Activated CD4-positive, alpha-beta T cell treated with anti-CD3 and anti-CD28 coated beads, Interleukin-10, Interleukin-2, amounts not matched to agents 100 ng/mL and 50 ng/mL, durations not matched to agents 16 hours and 8 hours (primary cell): ENCODE measurements at regions not wholly inside any gene's neighbourhood (a gene's known extent, or its start where the extent isn't known, plus 50 kb on each side); places are given as distances from the start of the nearest gene placed in this dataset.
"Not testable (repeated sequence)": the region's sequence is repeated elsewhere in the genome, so short reads cannot be mapped to it uniquely, and the experiment has no call there.

Experiments used
- DNase-seq: peaks from one replicate; pipeline ENCODE4 v3.0.0-alpha.2; 2020

DNA sequence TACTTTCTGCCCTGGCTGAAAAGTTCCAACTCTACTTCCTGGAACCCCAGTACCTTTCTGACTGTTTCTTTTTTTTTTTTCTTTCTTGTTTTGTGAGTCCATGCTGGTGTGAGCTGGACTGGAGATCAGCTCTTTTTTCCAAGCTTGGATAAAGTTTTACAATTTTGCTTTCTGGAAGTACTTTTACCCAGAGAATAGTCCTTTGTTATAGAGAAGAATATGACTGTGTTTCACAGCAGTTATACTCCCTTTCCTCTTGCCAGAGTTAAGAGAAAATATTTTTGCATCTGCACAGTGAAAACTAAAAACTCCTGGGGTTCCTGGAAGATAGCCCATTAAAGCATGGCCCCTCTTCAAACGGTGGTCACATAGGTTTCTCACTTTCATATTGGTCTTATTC is 1100.6 kb downstream of the OTOL1 start:
- no peak for DNase-seq

DNA sequence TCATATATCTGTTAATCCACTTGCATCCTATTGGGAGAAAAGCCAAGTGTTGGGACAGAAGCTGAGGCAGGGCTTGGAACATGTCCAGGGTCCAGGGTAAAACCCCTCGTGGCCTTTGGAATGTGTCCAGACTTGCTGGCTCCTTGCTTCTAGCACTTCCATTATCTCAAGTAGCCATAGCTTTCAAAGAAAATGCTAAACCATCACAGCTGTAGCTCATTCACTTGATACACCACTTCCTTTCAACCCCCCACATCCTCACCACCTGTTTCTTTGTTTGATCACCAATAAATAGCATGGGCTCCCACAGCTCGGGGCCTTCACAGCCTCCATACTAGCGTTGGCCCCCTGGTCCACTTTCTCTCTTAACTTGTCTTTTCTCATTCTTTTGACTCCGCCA is 1101.9 kb downstream of the OTOL1 start:
- DNase-seq: not testable (repeated sequence)

DNA sequence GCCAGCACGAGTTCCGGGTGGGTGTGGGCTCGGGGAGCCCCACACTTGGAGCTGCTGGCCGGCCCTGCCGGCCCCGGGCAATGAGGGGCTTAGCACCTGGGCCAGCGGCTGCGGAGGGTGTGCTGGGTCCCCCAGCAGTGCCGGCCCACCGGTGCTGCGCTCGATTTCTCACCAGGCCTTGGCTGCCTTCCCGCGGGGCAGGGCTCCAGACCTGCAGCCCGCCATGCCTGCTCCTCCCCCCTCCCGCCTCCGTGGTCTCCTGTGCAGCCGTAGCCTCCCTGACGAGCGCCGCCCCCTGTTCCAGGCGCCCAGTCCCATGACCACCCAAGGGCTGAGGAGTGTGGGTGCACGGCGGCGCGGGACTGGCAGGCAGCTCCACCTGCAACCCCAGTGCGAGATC is 1103.1 kb downstream of the OTOL1 start:
- not testable (repeated sequence) for DNase-seq

DNA sequence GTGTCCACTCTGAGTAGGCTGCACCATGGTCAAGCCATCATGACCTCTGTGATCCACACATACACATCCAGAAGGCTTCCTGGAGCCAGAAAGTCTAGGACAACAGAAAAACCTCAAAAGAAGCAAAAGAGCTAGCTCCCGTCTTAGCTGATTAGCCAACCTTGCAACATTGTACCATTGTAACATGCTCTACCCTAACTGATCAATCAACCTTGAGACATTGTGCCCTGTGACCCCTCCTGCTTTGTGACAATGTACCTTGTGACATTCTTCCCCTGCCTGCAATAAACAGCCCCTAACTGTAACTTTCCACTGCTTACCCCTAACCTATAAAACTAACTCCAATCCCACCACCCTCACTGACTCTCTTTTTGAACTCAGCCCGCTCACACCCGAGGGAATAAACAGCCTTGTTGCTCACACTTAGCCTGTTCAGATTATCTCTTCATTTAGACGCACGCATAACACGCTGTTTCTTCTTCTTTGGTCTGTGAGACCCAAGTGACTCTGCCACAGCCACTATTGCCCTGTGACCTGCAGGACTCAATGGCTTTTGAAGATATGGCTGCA is 1104.6 kb downstream of the OTOL1 start:
- DNase-seq: no peak

DNA sequence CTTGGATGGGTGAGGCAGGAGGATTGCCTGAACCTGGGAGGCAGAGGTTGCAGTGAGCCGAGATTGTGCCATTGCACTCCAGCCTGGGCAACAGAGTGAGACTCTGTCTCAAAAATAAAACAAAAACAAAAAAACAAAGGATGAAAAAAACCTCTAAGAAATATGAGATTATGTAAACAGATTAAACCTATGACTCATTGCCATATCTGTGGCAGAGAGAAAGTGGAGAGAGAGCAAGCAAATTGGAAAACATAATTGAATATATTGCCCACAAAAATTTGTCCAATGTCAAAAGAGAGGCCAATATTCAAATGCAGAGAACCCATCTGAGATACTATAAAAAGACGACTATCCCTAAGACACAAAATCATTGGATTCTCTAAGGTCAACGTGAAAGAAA is 1106.0 kb downstream of the OTOL1 start:
- DNase-seq: no peak

DNA sequence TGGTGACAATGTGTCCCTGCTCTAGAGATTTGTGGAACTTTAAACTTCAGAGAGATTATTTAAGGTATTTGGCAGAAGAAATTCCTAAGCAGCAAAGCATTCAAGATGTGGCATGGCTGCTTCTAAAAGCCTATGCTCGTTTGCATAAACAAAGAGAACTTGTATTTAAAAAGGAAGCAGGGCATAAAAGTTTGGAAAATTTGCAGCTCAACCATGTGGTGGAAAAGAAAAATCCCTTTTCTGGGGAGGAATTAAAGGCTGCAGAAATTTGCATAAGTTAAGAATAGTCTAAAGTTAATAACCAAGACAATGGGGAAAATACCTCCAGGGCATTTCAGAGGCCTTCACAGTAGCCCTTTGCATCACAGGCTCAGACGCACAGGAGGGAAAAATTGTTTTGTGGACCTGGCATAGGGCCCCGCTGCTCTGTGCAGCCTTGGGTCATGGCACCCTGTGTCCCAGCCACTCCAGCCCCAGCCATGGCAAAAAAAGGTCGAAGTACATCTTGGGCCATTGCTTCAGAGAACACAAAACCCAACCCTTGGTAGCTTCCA is 1109.1 kb downstream of the OTOL1 start:
- no peak for DNase-seq

DNA sequence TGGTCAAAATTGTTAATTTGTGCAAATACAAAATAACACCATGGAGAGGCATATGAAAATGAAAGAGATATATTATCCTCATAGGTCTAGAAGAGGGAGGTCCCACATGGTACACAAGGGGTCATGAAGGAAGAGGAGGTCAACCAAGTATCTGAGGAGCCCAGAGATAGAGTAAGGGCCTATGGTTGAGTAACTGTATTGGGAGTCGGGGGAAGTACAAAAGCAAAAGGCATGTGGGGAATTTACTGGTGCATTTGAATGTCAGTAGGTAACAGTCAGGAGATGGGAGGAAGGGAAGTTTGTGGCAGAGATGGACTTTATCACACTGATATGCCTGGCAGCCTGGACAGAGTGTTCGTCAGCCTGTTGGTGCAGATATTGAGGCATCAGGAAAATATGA is 1113.7 kb downstream of the OTOL1 start:
- DNase-seq: no peak

DNA sequence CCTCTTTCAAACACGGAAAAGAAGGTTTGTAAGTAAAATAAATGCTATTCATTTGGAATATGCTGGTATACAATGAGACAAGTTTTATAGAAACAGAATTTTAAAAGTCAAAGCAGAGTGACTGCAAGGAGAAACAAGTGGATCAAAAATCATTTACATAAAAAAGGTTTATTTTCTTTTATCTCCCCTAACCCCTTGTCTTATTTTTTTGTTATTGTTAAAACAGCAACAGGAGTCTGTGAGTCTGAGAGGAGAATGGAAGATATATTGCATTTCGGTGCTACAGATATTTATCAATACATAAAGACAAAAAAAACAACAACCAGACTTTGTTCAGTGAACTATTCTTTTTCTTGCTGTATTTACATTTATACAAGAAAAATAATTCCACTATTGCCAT is 1116.4 kb downstream of the OTOL1 start:
- no peak for DNase-seq

DNA sequence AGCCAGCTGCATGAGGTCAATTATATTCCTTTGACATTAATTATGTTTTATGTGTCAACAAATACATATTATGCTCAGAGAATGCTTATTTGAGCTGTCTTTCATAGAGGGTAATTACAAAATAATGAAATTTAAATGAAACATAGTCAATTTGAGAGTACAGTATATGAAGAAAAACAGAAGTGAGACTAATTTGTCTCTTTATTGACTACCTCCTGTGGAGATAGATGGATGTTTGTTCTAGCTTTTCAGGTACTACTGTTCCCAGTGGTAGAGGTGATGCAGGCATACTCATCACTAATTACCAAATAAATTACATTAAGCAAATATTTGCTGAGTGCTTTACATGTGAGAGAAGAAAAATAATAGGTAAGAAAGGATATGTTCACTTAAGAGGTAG is 1129.6 kb downstream of the OTOL1 start:
- no peak for DNase-seq

DNA sequence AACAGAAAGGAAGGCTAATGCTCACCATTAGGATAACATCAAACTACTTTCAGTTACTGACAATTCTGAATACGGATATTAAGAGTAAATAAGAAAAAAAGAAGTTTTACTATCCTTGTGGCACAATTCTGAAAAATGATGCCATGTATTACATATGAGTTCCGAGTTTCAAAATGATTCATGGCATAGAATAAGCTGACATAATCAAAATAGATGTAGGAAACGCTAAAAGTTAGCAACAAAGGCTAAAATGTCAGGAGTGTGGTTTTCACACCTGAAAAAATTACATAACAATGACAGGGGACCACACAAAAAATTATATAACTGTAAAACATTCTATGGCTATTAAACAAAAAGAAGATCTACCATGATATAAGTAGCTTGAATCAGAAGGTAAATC is 1131.9 kb downstream of the OTOL1 start:
- DNase-seq: no peak

DNA sequence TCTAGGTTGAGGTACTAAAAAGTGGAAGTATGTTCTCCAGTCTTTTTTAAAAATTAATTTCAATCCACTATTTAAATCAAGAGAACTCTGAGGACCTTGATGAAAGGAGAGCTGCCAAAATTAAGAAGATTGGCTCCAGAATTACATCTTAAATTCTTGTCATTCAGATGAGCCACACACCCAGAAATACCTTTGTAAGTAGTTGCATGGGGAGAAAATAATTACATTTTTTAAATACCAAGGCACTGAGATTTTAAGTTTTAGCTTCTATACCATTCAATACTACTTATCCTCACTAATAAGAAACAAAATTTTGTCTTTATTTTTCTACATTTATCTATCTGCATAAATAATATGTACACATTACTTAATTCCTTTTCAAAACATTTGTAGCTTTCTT is 1132.8 kb downstream of the OTOL1 start:
- no peak for DNase-seq

DNA sequence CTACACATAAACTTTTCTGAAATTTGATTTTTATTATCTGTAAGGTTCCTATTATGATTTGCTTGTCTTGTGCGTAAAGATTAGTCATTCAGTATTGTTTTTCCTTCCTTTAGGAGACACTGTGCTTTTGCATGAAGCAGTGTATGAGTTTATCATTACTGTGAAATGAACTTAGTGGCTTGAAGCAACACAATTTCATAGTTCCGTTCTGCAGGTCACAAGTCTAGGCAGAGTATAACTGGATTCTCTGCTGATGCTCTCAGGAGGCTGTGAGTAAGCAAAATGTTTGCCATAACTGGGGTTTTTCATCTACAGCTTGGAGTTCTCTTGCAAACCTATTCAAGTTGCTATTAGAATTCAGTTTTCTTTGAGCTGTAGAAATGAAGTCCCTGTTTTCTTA is 1136.1 kb downstream of the OTOL1 start:
- no peak for DNase-seq

DNA sequence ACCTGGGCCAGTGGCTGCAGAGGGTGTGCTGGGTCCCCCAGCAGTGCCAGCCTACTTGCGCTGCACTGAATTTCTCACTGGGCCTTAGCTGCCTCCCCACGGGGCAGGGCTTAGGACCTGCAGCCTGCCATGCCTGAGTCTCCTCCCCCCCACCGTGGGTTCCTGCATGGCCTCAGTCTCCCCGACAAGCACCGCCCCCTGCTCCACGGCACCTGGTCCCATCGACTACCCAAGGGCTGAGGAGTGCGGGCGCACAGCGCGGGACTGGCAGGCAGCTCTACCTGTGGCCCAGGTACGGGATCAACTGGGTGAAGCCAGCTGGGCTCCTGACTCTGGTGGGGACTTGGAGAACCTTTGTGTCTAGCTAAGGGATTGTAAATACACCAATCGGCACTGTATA is 1143.6 kb downstream of the OTOL1 start:
- not testable (repeated sequence) for DNase-seq

DNA sequence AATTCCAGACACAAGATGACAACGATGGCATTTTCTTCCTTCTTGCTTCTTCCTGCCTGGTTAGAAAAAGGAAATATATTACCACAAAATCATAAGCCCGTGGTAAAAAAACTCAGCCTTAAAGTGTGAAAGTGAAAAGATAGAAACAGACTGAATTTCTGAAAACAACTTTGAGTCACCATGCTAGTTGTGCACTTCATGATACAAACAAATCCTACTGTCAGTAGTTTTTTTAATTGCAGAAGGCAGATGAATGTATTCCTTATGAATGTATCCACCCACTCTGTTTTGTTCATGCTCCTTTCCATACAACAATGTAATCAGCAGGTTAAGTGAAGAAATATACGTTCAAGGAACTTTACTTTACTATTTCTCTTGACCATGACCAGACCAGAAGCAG is 1144.7 kb downstream of the OTOL1 start:
- DNase-seq: no peak

DNA sequence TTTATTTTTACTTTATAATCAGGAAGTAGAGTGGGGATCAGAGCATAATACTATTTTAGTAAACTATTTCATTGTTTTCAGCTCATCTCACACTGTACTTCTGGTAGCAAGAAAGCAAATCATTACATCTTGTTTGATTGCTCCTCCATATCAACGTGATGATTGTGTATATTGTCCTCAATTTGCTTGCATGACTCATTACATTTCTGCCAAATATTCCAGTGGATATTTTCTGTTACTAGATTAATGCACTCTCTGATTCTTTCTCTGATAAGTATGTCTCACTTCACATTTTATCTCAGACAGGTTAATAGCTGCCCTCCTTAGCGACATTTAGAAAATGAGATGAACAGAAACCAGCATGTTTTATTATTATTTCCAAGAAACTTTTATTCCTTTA is 1145.3 kb downstream of the OTOL1 start:
- DNase-seq: no peak

DNA sequence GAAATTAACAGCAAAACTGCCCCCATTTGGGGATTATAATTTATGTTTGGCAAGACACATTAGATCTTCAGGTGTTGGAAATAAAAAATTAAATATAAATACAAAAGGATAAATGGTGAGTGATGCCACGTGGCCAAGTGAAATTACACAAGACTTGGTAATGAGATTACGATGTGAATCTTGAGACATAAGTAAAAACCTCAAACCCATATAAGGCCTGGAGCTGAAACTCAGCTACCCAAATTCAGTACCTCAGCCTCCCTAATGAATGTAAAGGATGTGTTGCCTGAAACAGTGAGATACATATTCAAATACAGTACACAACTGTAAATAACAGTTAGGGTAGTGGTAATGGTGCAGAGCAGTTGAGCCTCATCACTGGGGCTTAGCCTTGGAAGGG is 1146.6 kb downstream of the OTOL1 start:
- no peak for DNase-seq

DNA sequence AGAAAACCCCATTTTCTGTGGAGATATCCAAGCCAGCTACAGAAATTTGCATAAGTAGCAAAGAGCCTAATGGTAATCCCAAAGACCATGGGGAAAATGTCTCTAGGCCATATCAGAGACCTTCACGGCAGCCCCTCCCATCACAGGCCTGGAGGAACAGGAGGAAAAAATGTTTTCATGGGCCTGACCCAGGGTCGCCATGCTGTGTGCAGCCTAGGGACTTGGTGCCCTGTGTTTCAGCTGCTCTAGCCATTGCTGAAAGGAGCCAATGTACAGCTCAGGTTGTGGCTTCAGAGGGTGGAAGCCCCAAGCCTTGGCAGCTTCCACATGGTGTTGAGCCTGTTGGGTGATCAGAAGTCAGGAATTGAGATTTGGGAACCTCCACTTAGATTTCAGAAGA is 1150.7 kb downstream of the OTOL1 start:
- DNase-seq: no peak

DNA sequence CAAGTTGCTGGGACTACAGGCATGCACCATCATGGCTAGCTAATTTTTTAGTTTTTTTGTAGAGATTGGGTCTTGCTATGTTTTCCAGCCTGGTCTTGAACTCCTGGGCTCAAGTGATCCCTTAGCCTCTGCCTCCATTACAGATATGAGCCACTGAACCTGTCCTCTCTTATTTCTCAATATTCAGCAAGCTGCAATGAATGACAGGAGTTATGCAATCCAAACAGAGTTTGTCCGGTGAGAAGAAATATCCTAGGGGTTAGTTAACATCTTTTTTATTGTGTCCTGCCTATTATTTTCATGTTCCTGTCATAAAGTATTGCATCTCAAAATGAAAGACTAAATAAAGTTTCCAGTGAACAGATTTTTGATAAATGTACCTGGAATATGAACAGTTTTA is 1161.4 kb downstream of the OTOL1 start:
- no peak for DNase-seq

DNA sequence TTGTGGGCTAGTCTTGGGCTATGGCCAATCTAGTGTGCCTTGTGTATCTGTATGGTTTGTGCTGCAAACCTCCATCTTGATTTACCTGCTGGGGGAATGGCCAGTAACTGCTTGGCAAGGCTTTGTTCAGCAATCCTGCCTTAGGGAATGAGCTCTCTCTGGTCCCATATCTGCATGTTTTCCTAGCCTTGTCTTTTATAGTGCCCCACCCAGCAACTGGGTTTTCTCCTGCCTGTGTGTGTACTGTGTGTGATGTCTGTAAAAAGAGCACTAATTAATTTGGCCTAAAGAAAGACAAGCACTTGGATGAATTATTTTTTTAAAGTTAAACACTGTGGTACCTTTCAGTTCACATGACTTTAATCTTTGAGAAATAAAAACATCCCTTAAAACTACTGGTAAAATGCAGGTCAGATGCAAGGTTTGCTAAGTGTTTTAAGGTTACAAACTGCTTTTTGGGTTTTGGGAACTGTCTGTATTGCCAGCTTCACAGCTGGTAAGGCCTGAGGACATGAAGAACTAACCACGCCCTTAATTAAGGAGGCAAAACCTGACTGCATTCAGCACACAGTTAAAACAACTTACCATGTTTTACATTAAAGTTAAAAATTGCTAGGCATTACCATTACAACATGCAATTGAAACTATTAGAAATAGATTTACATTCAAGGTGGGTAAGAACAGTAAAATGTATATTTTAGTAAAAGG is 1169.2 kb downstream of the OTOL1 start:
- DNase-seq: no peak

DNA sequence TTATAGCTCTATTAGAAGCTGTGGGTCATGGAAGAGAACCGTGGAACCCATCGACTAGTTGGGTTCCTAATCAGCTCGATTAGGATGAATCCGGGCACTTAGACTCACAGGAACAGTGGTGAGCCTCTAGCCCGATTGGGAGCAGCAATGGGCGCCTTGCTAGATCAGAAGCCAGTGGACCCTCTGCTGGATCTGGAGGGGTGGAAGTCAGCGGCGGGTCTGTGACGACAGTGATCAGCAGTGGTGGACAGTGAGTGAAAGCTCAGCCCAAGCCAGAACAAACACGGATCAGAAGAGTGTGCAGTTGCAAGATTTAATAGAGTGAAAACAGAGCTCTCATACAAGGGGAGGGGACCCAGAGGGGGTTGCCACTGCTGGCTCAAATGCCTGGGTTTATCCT is 1170.2 kb downstream of the OTOL1 start:
- DNase-seq: no peak

DNA sequence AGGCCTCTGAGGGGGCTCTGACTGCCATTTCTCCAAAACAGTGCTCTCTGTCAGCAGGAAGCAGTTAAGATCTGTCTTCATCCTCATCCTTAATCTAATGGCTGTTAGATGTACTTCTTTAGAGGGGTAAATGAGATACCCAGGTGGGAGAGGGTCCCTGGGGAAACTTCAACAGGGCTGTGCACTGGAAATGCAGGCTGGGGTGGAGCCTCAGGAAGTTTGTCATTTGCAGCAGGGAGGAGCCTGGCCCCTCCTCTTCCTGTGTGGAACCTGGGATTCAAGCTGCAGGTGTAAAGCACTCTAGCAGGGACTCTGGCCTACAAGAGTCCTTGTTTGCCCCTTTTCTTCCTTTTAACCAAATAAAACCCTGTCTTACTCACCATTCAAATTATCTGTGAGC is 1173.6 kb downstream of the OTOL1 start:
- no peak for DNase-seq

DNA sequence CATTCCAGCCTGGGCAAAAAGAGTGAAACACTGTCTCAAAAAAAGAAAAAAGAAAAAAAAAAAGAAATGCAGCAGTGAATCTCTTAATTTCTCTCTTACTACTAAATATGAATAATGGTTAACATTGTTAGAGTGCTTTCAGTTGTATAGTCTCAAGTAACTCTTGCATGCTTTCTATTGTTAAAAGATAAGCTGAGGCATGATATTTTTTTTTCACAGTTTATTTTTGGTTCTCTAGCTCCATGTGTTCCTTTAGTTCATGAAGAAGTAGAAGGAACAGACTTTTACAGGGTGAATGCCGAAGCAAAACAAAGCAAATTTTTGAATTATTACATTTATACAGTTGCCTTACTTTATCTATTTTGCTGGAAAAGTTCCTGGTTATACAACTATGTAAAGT is 1180.9 kb downstream of the OTOL1 start:
- DNase-seq: no peak

DNA sequence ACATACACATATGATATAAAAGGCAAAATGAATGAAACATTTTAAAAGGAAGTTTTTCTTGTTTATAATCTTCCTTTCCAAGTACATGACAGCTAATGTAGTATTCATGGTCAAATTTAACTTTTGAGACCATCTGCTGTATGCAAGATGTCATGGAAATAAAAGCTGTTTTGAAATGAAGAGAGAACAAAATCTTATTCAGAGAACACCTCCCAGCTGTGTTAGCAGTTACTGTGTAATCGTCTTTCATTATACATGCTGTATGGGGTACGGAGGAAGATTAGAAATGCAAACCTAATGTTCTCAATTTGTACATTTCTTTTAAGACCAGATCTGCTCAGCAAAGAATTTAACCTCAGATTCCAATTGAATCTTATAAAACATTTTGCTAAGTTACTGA is 1182.3 kb downstream of the OTOL1 start:
- DNase-seq: no peak

DNA sequence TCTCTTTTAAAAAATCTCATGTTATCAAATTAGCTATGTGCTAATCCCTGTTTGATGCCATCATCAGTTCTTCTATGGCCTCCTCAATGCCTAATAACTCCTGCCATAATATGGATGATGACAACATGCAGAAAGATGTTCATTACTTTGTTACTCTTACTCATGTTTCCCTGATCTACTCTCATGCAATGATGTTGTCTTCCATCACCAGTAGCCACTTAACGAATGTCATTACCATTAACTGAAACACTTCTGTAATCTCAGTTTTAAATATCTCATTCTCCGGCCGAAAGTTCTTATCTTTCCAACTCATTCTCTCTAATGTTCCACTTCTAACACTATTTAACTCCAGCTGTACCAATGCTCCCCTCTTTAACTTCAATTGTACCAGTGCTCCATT is 1187.7 kb downstream of the OTOL1 start:
- no peak for DNase-seq

DNA sequence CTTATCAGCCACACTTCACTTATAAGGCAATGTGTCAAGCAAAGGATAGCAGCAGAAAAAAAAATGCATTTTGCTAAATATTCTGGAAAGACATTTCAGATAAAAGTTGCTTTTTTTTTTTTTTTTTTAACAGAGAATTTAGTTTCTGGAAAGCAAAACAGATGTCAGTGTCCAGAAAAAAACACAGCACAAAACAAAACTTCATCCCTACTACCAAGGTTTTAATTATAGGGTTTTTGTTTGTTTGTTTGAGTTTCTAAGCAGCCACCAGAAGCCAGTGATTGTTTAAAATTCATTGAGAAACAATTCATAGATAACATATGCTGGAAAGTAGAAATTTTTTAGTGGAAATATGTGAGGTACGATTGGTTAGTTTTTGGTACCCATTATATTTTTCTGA is 1202.7 kb downstream of the OTOL1 start:
- no peak for DNase-seq
